Caco-2 (cell line): ENCODE measurements at regions not wholly inside any gene's neighbourhood (a gene's known extent, or its start where the extent isn't known, plus 50 kb on each side); places are given as distances from the start of the nearest gene placed in this dataset.

Source experiments
- BruUV-seq: library from RNA; stranded (reverse); fragments of 400-500 nt; replicated peaks from 2 replicates; lab custom pipeline; 2021; lab: Mats Ljungman, UMichigan
- CTCF ChIA-PET: fragments of 300-600 bp; sonication (Branson Sonifier 250); formaldehyde crosslinking; loops from one replicate; lab custom pipeline; 2022; ENCODE audit warnings: antibody characterized with exemption; lab: Charles Lee
- POLR2A ChIA-PET: fragments of 300-600 bp; sonication (Branson Sonifier 250); formaldehyde crosslinking; loops from one replicate; lab custom pipeline; 2022; ENCODE audit warnings: antibody characterized with exemption; lab: Charles Lee
- DNase-seq, 2 experiments: peaks; one replicate each; pipeline versions ENCODE4 v3.0.0 to v3.0.0-alpha.2; 2020 to 2022
- H3K27me3 ChIP-seq: replicated peaks from 2 replicates; pipeline ENCODE4 v1.6.0; 2011; ENCODE audit warnings: low read length; ENCODE audit not compliant: control insufficient read depth, insufficient read depth
- H3K36me3 ChIP-seq: 2 replicates; pipeline ENCODE4 v1.5.1; 2011; ENCODE audit warnings: low read length; ENCODE audit not compliant: control insufficient read depth, insufficient read depth
- H3K4me1 ChIP-seq: fragments of 250-450 bp; sonication (Bioruptor Pico); 2 replicates; pipeline ENCODE4 v1.5.1; 2020; ENCODE audit warnings: mild to moderate bottlenecking
- H3K4me3 ChIP-seq: 2 replicates; pipeline ENCODE4 v1.5.1; 2011; ENCODE audit warnings: low read depth, mild to moderate bottlenecking, control low read depth, low read length
- H3K9me3 ChIP-seq: fragments of 250-450 bp; sonication (Bioruptor Pico); 2 replicates; pipeline ENCODE4 v1.5.1; 2020; ENCODE audit warnings: mild to moderate bottlenecking, moderate library complexity
- H3K27ac Mint-ChIP-seq: one replicate; pipeline ENCODE4 v1.8.0; 2022; ENCODE audit warnings: mixed read lengths; ENCODE audit not compliant: unreplicated experiment
- H3K27me3 Mint-ChIP-seq: one replicate; pipeline ENCODE4 v1.8.0; 2022; ENCODE audit warnings: mixed read lengths; ENCODE audit not compliant: insufficient read depth, unreplicated experiment
- H3K36me3 Mint-ChIP-seq: one replicate; pipeline ENCODE4 v1.8.0; 2022; ENCODE audit warnings: mild to moderate bottlenecking, mixed read lengths; ENCODE audit not compliant: insufficient read depth, unreplicated experiment
- H3K4me1 Mint-ChIP-seq: one replicate; pipeline ENCODE4 v1.8.0; 2022; ENCODE audit warnings: low read depth, mixed read lengths; ENCODE audit not compliant: unreplicated experiment
- H3K4me3 Mint-ChIP-seq: one replicate; pipeline ENCODE4 v1.8.0; 2022; ENCODE audit warnings: mild to moderate bottlenecking, moderate library complexity, mixed read lengths; ENCODE audit not compliant: unreplicated experiment
- H3K9me3 Mint-ChIP-seq: one replicate; pipeline ENCODE4 v1.8.0; 2022; ENCODE audit warnings: mixed read lengths; ENCODE audit not compliant: unreplicated experiment
- intact Hi-C: fragments of 100-400 bp; cut with micrococcal nuclease; formaldehyde crosslinking; loops from one replicate; pipeline ENCODE4 v1.10.0; 2022; ENCODE audit not compliant: unreplicated experiment
- TF ChIP-seq, protein P1 (sequence below), 2 experiments: fragments of 200-600 bp in 1 of 2; IDR thresholded peaks; 1 replicate in 1 of 2; 2 replicates in 1 of 2; pipeline versions ENCODE4 v1.5.1 to v1.8.0; 2011 to 2022; ENCODE audit warnings: antibody characterized with exemption in 1 of 2, control low read depth in 1 of 2, inconsistent platforms in 1 of 2, low read depth in 1 of 2, low read length in 1 of 2, mild to moderate bottlenecking in 1 of 2, moderate library complexity in 1 of 2; ENCODE audit not compliant: insufficient read depth in 1 of 2, severe bottlenecking in 1 of 2, unreplicated experiment in 1 of 2

GRCh38 chr6:166761801-166762200 lies 134.8 kb upstream of the RPS6KA2 start:
- no peak overlapping the region for H3K27ac Mint-ChIP-seq
- H3K36me3 ChIP-seq, result no peaks in the 10 kb centered on the region
- POLR2A ChIA-PET, result no interaction called here
- no TSS peak for BruUV-seq
- no peak overlapping the region for H3K4me3 ChIP-seq
- no peak overlapping the region for H3K4me3 Mint-ChIP-seq
- no peaks in the 10 kb centered on the region for H3K9me3 Mint-ChIP-seq
- H3K4me1 ChIP-seq, result no peaks in the 10 kb centered on the region
- H3K4me1 Mint-ChIP-seq, result peaks cover 5% of the 10 kb centered on the region
- H3K36me3 Mint-ChIP-seq, result no peaks in the 10 kb centered on the region
- H3K27me3 ChIP-seq, result no peaks in the 10 kb centered on the region
- TF ChIP-seq, protein P1, sequence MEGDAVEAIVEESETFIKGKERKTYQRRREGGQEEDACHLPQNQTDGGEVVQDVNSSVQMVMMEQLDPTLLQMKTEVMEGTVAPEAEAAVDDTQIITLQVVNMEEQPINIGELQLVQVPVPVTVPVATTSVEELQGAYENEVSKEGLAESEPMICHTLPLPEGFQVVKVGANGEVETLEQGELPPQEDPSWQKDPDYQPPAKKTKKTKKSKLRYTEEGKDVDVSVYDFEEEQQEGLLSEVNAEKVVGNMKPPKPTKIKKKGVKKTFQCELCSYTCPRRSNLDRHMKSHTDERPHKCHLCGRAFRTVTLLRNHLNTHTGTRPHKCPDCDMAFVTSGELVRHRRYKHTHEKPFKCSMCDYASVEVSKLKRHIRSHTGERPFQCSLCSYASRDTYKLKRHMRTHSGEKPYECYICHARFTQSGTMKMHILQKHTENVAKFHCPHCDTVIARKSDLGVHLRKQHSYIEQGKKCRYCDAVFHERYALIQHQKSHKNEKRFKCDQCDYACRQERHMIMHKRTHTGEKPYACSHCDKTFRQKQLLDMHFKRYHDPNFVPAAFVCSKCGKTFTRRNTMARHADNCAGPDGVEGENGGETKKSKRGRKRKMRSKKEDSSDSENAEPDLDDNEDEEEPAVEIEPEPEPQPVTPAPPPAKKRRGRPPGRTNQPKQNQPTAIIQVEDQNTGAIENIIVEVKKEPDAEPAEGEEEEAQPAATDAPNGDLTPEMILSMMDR (IDR thresholded peaks at IDR 0.05; ENCODE audit: insufficient read depth in 1 of 2, low read depth in 1 of 2, low read length in 1 of 2, severe bottlenecking in 1 of 2, unreplicated experiment in 1 of 2), result no peak
- no peaks in the 10 kb centered on the region for H3K9me3 ChIP-seq
- CTCF ChIA-PET, result no interaction called here
- no peak for DNase-seq
- peaks cover 17% of the 10 kb centered on the region for H3K27me3 Mint-ChIP-seq
- intact Hi-C loops, result loop anchor here (10.0 kb wide), 1 partner anchor 327 kb away; no protein-coding TSS in a partner anchor

- no peaks in the 10 kb centered on the region for H3K4me1 Mint-ChIP-seq
- TF ChIP-seq, protein P1 (IDR thresholded peaks at IDR 0.05; ENCODE audit: insufficient read depth in 1 of 2, low read depth in 1 of 2, low read length in 1 of 2, severe bottlenecking in 1 of 2, unreplicated experiment in 1 of 2), result no peak
- Histone ChIP-seq H3K4me3 (no peak overlapping the region), H3K36me3 (no peaks in the 10 kb centered on the region), H3K9me3 (no peaks in the 10 kb centered on the region), H3K27me3 (no peaks in the 10 kb centered on the region), H3K4me1 (no peaks in the 10 kb centered on the region)
- H3K36me3 Mint-ChIP-seq, result no peaks in the 10 kb centered on the region
- intact Hi-C loops, result loop anchor here (10.0 kb wide), 1 partner anchor 325 kb away; no protein-coding TSS in a partner anchor
- no peak overlapping the region for H3K4me3 Mint-ChIP-seq
- no peak overlapping the region for H3K27ac Mint-ChIP-seq
- POLR2A ChIA-PET, result no interaction called here
- no TSS peak for BruUV-seq
- CTCF ChIA-PET, result no interaction called here
- no peaks in the 10 kb centered on the region for H3K9me3 Mint-ChIP-seq
- DNase-seq, result no peak
- peaks cover 17% of the 10 kb centered on the region for H3K27me3 Mint-ChIP-seq
Observed at GRCh38 chr6:166760288-166760687, 133.2 kb upstream of the RPS6KA2 start.

DNA sequence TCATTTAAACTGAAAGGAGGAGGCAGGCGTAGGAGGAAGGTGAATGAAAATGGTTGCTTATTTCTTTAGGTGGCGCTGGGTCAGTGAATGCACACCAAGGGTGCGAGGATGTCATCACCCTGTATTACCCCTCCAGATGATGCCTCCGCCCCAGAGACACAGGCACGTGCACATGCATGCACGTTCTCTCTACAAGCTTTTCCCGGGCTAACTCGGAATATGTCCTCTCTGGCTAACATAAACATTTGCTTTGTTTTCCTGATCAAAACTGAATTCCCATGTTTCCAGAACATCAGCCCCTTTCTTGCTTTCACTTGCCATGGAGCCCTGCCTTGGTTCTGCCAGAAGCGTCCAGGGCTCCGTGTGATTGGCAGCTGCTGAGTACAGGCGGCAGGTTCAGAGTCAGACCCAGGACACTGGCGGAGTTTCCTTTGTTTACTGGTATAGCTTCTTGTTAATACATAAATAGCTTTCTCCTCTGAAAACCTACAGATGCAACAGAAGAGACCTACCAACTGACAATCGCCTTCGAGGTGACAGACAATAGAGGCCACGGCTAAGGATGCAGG lies 131.2 kb upstream of the RPS6KA2 start:
- peaks cover 17% of the 10 kb centered on the region for H3K27me3 Mint-ChIP-seq
- no peaks in the 10 kb centered on the region for H3K36me3 Mint-ChIP-seq
- no TSS peak for BruUV-seq
- H3K36me3 ChIP-seq, result no peaks in the 10 kb centered on the region
- TF ChIP-seq, protein P1 (IDR thresholded peaks at IDR 0.05; ENCODE audit: insufficient read depth in 1 of 2, low read depth in 1 of 2, low read length in 1 of 2, severe bottlenecking in 1 of 2, unreplicated experiment in 1 of 2), result no peak
- H3K4me1 ChIP-seq, result no peaks in the 10 kb centered on the region
- CTCF ChIA-PET, result no interaction called here
- H3K4me3 Mint-ChIP-seq, result no peak overlapping the region
- no peak for DNase-seq
- no peaks in the 10 kb centered on the region for H3K9me3 Mint-ChIP-seq
- H3K27ac Mint-ChIP-seq, result no peak overlapping the region
- H3K9me3 ChIP-seq, result no peaks in the 10 kb centered on the region
- H3K4me1 Mint-ChIP-seq, result no peaks in the 10 kb centered on the region
- H3K4me3 ChIP-seq, result no peak overlapping the region
- no peaks in the 10 kb centered on the region for H3K27me3 ChIP-seq
- intact Hi-C loops, result no loop called here
- POLR2A ChIA-PET, result no interaction called here
